ENCODE measurements at regions not wholly inside any gene's neighbourhood (a gene's known extent, or its start where the extent isn't known, plus 50 kb on each side); places are given as distances from the start of the nearest gene placed in this dataset.

DNA sequence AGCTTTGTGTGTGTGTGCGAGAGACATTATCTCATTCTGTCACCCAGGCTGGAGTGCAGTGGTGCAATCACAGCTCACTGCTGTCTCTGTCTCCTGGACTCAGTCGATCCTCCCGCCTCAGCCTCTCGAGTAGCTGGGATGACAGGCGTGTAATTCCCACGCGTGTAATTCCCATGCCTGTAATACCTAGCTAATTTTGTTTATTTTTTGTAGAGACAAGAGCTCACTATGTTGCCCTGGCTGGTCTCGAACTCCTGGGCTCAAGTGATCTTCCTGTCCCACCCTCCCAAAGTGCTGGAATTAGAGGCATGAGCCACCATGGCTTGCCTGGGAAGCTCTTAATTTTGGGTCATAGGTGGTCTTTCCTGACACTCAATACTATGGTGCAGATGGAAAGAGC, 205.3 kb upstream of the TNRC6C start:
- TF ChIP-seq CTCF (conservative IDR thresholded peaks at IDR 0.05; ENCODE audit: low read depth, low read length), result no peak
- Histone ChIP-seq H2AFZ (ENCODE audit: low read depth) (no peak overlapping the region), H3K4me3 (IDR thresholded peaks at IDR 0.05; ENCODE audit: insufficient read depth, low read depth, low read length) (no peak overlapping the region), H3K79me2 (ENCODE audit: insufficient read depth, low read depth) (no peaks in the 10 kb centered on the region), H4K20me1 (ENCODE audit: insufficient read depth) (no peaks in the 10 kb centered on the region), H3K36me3 (ENCODE audit: insufficient read depth) (no peaks in the 10 kb centered on the region), H3K9ac (no peak overlapping the region), H3K4me2 (no peak overlapping the region), H3K27ac (no peak overlapping the region), H3K27me3 (ENCODE audit: insufficient read depth, low read depth) (no peaks in the 10 kb centered on the region), H3K4me1 (ENCODE audit: low read depth, poor library complexity, severe bottlenecking) (no peaks in the 10 kb centered on the region)

- no peaks in the 10 kb centered on the region for H3K36me3 ChIP-seq (ENCODE audit: insufficient read depth)
These were observed 204.7 kb upstream of the TNRC6C start for GRCh38 chr17:77753691-77754245.

DNA sequence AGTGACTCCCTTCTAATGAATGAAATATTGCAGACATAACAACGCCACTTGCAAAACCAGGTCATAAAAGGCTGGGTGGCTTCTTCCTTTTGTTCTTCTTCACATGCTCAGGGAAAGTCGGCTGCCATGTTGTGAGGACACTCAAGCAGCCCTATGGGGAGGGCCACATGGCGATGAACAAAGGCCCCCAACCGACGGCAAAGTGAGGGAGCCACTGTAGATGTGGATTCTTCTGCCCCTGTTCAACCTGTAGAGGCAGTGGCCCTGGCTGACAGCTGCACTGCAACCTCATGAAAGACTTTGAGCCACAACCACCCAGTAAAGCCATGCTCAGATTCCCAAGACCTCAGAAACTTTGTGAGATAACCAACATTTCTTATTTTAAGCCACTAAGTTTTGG, 203.5 kb upstream of the TNRC6C start:
- Histone ChIP-seq H3K36me3 (ENCODE audit: insufficient read depth) (no peaks in the 10 kb centered on the region), H3K27me3 (ENCODE audit: insufficient read depth, low read depth) (no peaks in the 10 kb centered on the region), H2AFZ (ENCODE audit: low read depth) (no peak overlapping the region), H3K4me2 (no peak overlapping the region), H3K9ac (no peak overlapping the region), H3K4me3 (IDR thresholded peaks at IDR 0.05; ENCODE audit: insufficient read depth, low read depth, low read length) (no peak overlapping the region), H4K20me1 (ENCODE audit: insufficient read depth) (no peaks in the 10 kb centered on the region), H3K4me1 (ENCODE audit: low read depth, poor library complexity, severe bottlenecking) (no peaks in the 10 kb centered on the region), H3K79me2 (ENCODE audit: insufficient read depth, low read depth) (no peaks in the 10 kb centered on the region), H3K27ac (no peak overlapping the region)
- no peak for TF ChIP-seq CTCF (conservative IDR thresholded peaks at IDR 0.05; ENCODE audit: low read depth, low read length)

More at GRCh38 chr17:77753691-77754245, 204.7 kb upstream of the TNRC6C start:
- Histone ChIP-seq H3K27me3 (ENCODE audit: insufficient read depth, low read depth) (no peaks in the 10 kb centered on the region), H3K9ac (no peak overlapping the region), H3K4me1 (ENCODE audit: low read depth, poor library complexity, severe bottlenecking) (no peaks in the 10 kb centered on the region), H4K20me1 (ENCODE audit: insufficient read depth) (no peaks in the 10 kb centered on the region), H3K4me3 (IDR thresholded peaks at IDR 0.05; ENCODE audit: insufficient read depth, low read depth, low read length) (no peak overlapping the region), H3K4me2 (no peak overlapping the region), H2AFZ (ENCODE audit: low read depth) (no peak overlapping the region), H3K27ac (no peak overlapping the region), H3K79me2 (ENCODE audit: insufficient read depth, low read depth) (no peaks in the 10 kb centered on the region)
- no peak for TF ChIP-seq CTCF (conservative IDR thresholded peaks at IDR 0.05; ENCODE audit: low read depth, low read length)

DNA sequence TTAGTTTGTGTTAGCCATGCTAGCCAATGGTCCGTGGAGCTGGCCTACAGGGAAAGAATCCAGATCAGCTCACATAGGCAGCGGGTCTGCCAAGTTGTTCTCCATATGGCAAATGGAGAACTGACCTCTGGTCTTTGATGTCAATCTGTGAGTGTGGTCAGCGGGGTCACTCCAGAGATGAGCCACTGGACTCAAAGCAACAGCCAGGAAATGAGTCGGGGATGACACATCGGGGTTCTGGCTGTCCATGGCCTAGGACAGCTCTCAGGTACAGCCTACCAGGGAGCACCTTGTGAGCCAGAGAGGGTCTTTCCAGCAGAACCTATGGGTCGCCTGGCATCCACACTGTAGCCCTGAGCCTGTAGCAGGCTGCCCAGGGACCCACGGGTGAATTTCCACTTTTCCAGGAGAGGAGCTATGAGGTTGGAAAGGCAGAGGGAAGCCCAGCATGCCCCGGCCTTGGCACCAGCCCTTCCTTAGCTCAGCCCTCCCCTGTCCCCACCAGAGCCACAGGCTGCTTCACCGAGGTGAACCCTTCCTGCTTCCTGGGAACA, 203.0 kb upstream of the TNRC6C start:
- no peaks in the 10 kb centered on the region for H3K36me3 ChIP-seq (ENCODE audit: insufficient read depth)

More for the DNA sequence above, 203.0 kb upstream of the TNRC6C start:
- Histone ChIP-seq H3K27me3 (ENCODE audit: insufficient read depth, low read depth) (no peaks in the 10 kb centered on the region), H3K4me2 (no peak overlapping the region), H2AFZ (ENCODE audit: low read depth) (no peak overlapping the region), H3K4me3 (IDR thresholded peaks at IDR 0.05; ENCODE audit: insufficient read depth, low read depth, low read length) (no peak overlapping the region), H3K9ac (no peak overlapping the region), H3K79me2 (ENCODE audit: insufficient read depth, low read depth) (no peaks in the 10 kb centered on the region), H4K20me1 (ENCODE audit: insufficient read depth) (no peaks in the 10 kb centered on the region), H3K27ac (no peak overlapping the region), H3K4me1 (ENCODE audit: low read depth, poor library complexity, severe bottlenecking) (no peaks in the 10 kb centered on the region)
- no peak for TF ChIP-seq CTCF (conservative IDR thresholded peaks at IDR 0.05; ENCODE audit: low read depth, low read length)
